BJ (cell line): ENCODE measurements at regions not wholly inside any gene's neighbourhood (a gene's known extent, or its start where the extent isn't known, plus 50 kb on each side); places are given as distances from the start of the nearest gene placed in this dataset.

Source experiments
- CTCF ChIA-PET: fragments of 350-600 bp; formaldehyde crosslinking; extraction: SDS; loops from one replicate; lab custom pipeline; 2021; ENCODE audit warnings: antibody characterized with exemption, inconsistent platforms; lab: Yijun Ruan, JAX
- POLR2A ChIA-PET: fragments of 300-600 bp; sonication (Branson Sonifier 250); formaldehyde crosslinking; extraction: SDS; loops from one replicate; lab custom pipeline; 2021; ENCODE audit warnings: antibody characterized with exemption; lab: Charles Lee
- DNase-seq: peaks from one replicate; pipeline ENCODE4 v3.0.0-alpha.2; 2011; ENCODE audit warnings: low read depth
- H3K27me3 ChIP-seq: 2 replicates; pipeline ENCODE4 v1.6.0; 2011; ENCODE audit warnings: low read length; ENCODE audit not compliant: control insufficient read depth, insufficient read depth
- H3K36me3 ChIP-seq: 2 replicates; pipeline ENCODE4 v1.5.1; 2011; ENCODE audit warnings: low read length; ENCODE audit not compliant: control insufficient read depth, insufficient read depth
- H3K4me3 ChIP-seq: 2 replicates; pipeline ENCODE4 v1.5.1; 2011; ENCODE audit warnings: low read depth, mild to moderate bottlenecking, control low read depth, low read length
- TF ChIP-seq, protein P1 (sequence below): IDR thresholded peaks from 2 replicates; pipeline ENCODE4 v1.5.1; 2011; ENCODE audit warnings: low read depth, mild to moderate bottlenecking, control low read depth, inconsistent platforms, low read length, moderate library complexity; ENCODE audit not compliant: insufficient read depth

DNA sequence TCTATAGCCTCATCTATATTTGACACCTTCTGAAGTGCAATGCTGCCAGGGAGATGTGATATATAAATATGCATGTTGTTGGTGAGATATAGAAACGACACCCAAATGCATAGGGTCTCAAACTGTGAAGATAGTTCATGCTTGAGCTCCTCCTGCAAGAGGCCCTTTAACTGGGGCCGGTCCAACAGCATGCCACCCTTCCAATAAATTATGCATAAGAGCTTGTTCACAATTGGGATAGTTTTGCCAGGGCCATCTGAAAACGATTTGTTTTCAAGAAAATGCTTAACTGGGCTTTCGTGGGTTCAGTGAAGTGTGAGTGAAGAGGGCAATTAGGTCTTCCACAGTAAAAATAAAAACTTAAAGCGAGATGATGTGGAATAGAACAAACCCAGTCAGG, 424.2 kb upstream of the WWC1 start:
- H3K4me3 ChIP-seq: no peak overlapping the region
- TF ChIP-seq, protein P1, sequence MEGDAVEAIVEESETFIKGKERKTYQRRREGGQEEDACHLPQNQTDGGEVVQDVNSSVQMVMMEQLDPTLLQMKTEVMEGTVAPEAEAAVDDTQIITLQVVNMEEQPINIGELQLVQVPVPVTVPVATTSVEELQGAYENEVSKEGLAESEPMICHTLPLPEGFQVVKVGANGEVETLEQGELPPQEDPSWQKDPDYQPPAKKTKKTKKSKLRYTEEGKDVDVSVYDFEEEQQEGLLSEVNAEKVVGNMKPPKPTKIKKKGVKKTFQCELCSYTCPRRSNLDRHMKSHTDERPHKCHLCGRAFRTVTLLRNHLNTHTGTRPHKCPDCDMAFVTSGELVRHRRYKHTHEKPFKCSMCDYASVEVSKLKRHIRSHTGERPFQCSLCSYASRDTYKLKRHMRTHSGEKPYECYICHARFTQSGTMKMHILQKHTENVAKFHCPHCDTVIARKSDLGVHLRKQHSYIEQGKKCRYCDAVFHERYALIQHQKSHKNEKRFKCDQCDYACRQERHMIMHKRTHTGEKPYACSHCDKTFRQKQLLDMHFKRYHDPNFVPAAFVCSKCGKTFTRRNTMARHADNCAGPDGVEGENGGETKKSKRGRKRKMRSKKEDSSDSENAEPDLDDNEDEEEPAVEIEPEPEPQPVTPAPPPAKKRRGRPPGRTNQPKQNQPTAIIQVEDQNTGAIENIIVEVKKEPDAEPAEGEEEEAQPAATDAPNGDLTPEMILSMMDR: no peak
- ChIA-PET CTCF (interaction anchor here (2.1 kb wide), 1 partner anchor 11 kb away, joined by 6 read pairs; no protein-coding TSS in a partner anchor), POLR2A (no interaction called here)
- H3K27me3 ChIP-seq: no peaks in the 10 kb centered on the region
- no peaks in the 10 kb centered on the region for H3K36me3 ChIP-seq
- no peak for DNase-seq

DNA sequence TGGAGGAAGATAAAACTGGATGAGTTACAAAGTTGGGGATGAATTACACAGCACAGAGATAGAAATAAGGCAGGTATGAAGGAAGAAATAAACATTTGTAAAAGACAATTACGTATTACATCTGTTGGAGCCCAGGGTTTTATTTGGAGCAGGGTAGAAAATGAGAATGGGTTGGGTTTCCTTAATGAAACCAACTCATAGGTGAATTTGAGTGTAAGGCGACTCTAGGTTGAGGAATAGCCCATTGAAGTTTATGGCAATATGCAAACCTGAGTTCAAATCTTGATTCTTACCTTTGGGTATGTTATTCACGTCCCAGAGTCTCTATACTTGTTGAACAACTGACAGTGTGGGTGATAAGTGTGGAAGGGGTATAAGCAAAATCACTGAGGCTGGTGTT, 422.3 kb upstream of the WWC1 start:
- TF ChIP-seq, protein P1: no peak
- Histone ChIP-seq H3K4me3 (no peak overlapping the region), H3K27me3 (no peaks in the 10 kb centered on the region), H3K36me3 (no peaks in the 10 kb centered on the region)
- CTCF ChIA-PET: interaction anchor here (2.1 kb wide), 1 partner anchor 13 kb away, joined by 6 read pairs; no protein-coding TSS in a partner anchor
- no peak for DNase-seq
- POLR2A ChIA-PET: no interaction called here

- Histone ChIP-seq H3K4me3 (no peak overlapping the region), H3K27me3 (no peaks in the 10 kb centered on the region), H3K36me3 (no peaks in the 10 kb centered on the region)
- TF ChIP-seq, protein P1: no peak
- POLR2A ChIA-PET: no interaction called here
- no peak for DNase-seq
- CTCF ChIA-PET: no interaction called here
Measured at GRCh38 chr5:167870055-167870454, 421.4 kb upstream of the WWC1 start.

GRCh38 chr5:167871091-167871490, 420.4 kb upstream of the WWC1 start:
- Histone ChIP-seq H3K4me3 (no peak overlapping the region), H3K36me3 (no peaks in the 10 kb centered on the region), H3K27me3 (no peaks in the 10 kb centered on the region)
- no peak for DNase-seq
- CTCF ChIA-PET: no interaction called here
- TF ChIP-seq, protein P1: no peak
- POLR2A ChIA-PET: no interaction called here

GRCh38 chr5:167872791-167873190, 418.7 kb upstream of the WWC1 start:
- TF ChIP-seq, protein P1: no peak
- POLR2A ChIA-PET: no interaction called here
- Histone ChIP-seq H3K27me3 (no peaks in the 10 kb centered on the region), H3K36me3 (no peaks in the 10 kb centered on the region), H3K4me3 (no peak overlapping the region)
- CTCF ChIA-PET: no interaction called here
- DNase-seq: no peak
